HG03558 (cell line): ENCODE measurements at regions not wholly inside any gene's neighbourhood (a gene's known extent, or its start where the extent isn't known, plus 50 kb on each side); places are given as distances from the start of the nearest gene placed in this dataset.
"Not testable (repeated sequence)": the region's sequence is repeated elsewhere in the genome, so short reads cannot be mapped to it uniquely, and the experiment has no call there.

Experiments
- ATAC-seq: cut with Tn5 transposase; IDR thresholded peaks from one replicate; pipeline ENCODE4 v1.9.1; 2021; ENCODE audit warnings: moderate number of reproducible peaks; ENCODE audit not compliant: unreplicated experiment; ENCODE audit errors: extremely low read depth

- ATAC-seq = no peak
These were observed 59.0 kb downstream of the FASLG start for GRCh38 chr1:172717722-172718465.

- no peak for ATAC-seq
These were observed 60.2 kb downstream of the FASLG start for GRCh38 chr1:172719066-172719627.

- no peak for ATAC-seq
These were observed 60.8 kb downstream of the FASLG start for GRCh38 chr1:172719694-172720138.

- no peak for ATAC-seq
These were observed 61.4 kb downstream of the FASLG start for GRCh38 chr1:172720339-172720738.

GRCh38 chr1:172723251-172723650, 64.3 kb downstream of the FASLG start:
- no peak for ATAC-seq

- ATAC-seq = no peak
These were observed 65.3 kb downstream of the FASLG start for GRCh38 chr1:172724232-172724631.

- peak; percentile 54 for ATAC-seq
These were observed 66.1 kb downstream of the FASLG start for GRCh38 chr1:172724765-172725613.

- no peak for ATAC-seq
These were observed 67.8 kb downstream of the FASLG start for GRCh38 chr1:172726740-172727139.

- ATAC-seq = no peak
These were observed 68.5 kb downstream of the FASLG start for GRCh38 chr1:172727275-172727857.

- no peak for ATAC-seq
These were observed 69.2 kb downstream of the FASLG start for GRCh38 chr1:172727956-172728603.

GRCh38 chr1:172728705-172729104, 69.8 kb downstream of the FASLG start:
- not testable (repeated sequence) for ATAC-seq

- ATAC-seq = no peak
These were observed 73.5 kb downstream of the FASLG start for GRCh38 chr1:172732427-172732826.

GRCh38 chr1:172733815-172734214, 74.9 kb downstream of the FASLG start:
- no peak for ATAC-seq

GRCh38 chr1:172738389-172738788, 79.5 kb downstream of the FASLG start:
- no peak for ATAC-seq

GRCh38 chr1:172742599-172743500, 83.9 kb downstream of the FASLG start:
- no peak for ATAC-seq

- ATAC-seq = peak; percentile 57
These were observed 86.1 kb downstream of the FASLG start for GRCh38 chr1:172745014-172745413.

GRCh38 chr1:172746091-172746949, 87.4 kb downstream of the FASLG start:
- peak; percentile 66 for ATAC-seq

- no peak for ATAC-seq
These were observed 89.3 kb downstream of the FASLG start for GRCh38 chr1:172748201-172748600.
